ENCODE measurements at regions not wholly inside any gene's neighbourhood (a gene's known extent, or its start where the extent isn't known, plus 50 kb on each side); places are given as distances from the start of the nearest gene placed in this dataset.
"Not testable (repeated sequence)": the region's sequence is repeated elsewhere in the genome, so short reads cannot be mapped to it uniquely, and the experiment has no call there.

- not testable (repeated sequence) for TF ChIP-seq CTCF, POLR2A (IDR thresholded peaks at IDR 0.05)
Observed at GRCh38 chr1:120357046-120357445, 57.8 kb upstream of the NBPF8 start.

All from heart left ventricle (tissue), 13 donors.